ES-I3 (cell line): ENCODE measurements at regions not wholly inside any gene's neighbourhood (a gene's known extent, or its start where the extent isn't known, plus 50 kb on each side); places are given as distances from the start of the nearest gene placed in this dataset.

ENCODE experiments used
- H3K36me3 ChIP-seq: 2 replicates; pipeline ENCODE4 v1.6.1; 2013; ENCODE audit warnings: mild to moderate bottlenecking, low read length, control low read depth, moderate library complexity; ENCODE audit not compliant: insufficient read depth
- H3K4me1 ChIP-seq: 2 replicates; pipeline ENCODE4 v1.6.1; 2013; ENCODE audit warnings: mild to moderate bottlenecking, control low read depth, low read length; ENCODE audit not compliant: insufficient read depth
- H3K9ac ChIP-seq: 2 replicates; pipeline ENCODE4 v1.6.1; 2013; ENCODE audit warnings: low read depth, mild to moderate bottlenecking, low read length, moderate library complexity
- H3K9me3 ChIP-seq: 2 replicates; pipeline ENCODE4 v1.6.1; 2013; ENCODE audit warnings: mild to moderate bottlenecking, low read length, moderate library complexity; ENCODE audit not compliant: control insufficient read depth, insufficient read depth

- no peak overlapping the region for H3K9ac ChIP-seq
- 0 out of 2 replicates have a peak, but pooled peaks cover 2% of the 10 kb centered on the region for H3K9me3 ChIP-seq
- no peaks in the 10 kb centered on the region for H3K4me1 ChIP-seq
- H3K36me3 ChIP-seq, result no peaks in the 10 kb centered on the region
Measured at GRCh38 chr3:178446059-178446458, 90.2 kb upstream of the KCNMB2 start.

DNA sequence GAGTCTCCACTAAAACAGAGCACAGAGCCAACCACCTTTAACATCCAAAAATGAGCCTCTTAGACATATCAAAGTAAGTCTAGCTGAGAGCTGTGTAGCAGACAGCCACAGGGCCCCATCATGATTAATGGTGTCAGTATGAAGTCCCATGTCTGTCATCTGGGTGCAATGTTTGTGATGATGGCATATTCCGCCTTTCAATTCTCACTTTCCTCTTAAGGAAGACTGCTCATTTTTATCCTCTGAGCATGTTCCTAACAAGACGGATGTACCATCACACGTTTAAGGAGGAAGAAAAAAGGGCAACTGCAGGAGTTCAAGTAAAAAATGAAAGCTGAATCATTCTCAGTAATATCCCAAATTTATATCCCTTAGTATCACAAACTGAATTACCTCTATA lies 85.8 kb upstream of the KCNMB2 start:
- Histone ChIP-seq H3K4me1 (no peaks in the 10 kb centered on the region), H3K36me3 (no peaks in the 10 kb centered on the region), H3K9me3 (0 out of 2 replicates have a peak, but pooled peaks cover 2% of the 10 kb centered on the region), H3K9ac (no peak overlapping the region)

GRCh38 chr3:178451799-178452198 lies 84.4 kb upstream of the KCNMB2 start:
- no peak overlapping the region for H3K9ac ChIP-seq
- no peaks in the 10 kb centered on the region for H3K4me1 ChIP-seq
- 0 out of 2 replicates have a peak, but pooled peaks cover 2% of the 10 kb centered on the region for H3K9me3 ChIP-seq
- H3K36me3 ChIP-seq, result no peaks in the 10 kb centered on the region

- no peak overlapping the region for H3K9ac ChIP-seq
- H3K4me1 ChIP-seq, result no peaks in the 10 kb centered on the region
- H3K9me3 ChIP-seq, result no peaks in the 10 kb centered on the region
- no peaks in the 10 kb centered on the region for H3K36me3 ChIP-seq
Measured at GRCh38 chr3:178454726-178455125, 81.5 kb upstream of the KCNMB2 start.

DNA sequence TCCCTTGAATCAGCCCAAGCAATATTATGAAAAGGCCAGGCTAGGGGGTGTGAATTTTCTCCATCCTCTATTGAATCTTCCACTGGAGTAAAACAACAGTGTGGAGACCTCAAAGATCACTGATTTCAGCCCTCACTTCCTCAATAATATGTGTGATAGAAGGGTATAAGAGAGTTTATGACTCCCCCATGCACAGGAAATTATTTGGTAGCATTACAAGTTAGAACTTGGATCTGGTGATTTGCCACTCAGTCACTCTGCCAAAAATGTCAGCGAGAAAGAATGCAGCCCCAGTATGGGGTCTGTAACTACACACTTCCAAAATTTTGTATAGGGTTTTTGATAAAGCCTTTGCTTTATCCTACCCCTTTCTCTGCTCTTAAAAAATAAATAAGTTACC lies 81.0 kb upstream of the KCNMB2 start:
- H3K36me3 ChIP-seq, result no peaks in the 10 kb centered on the region
- no peaks in the 10 kb centered on the region for H3K9me3 ChIP-seq
- H3K9ac ChIP-seq, result no peak overlapping the region
- H3K4me1 ChIP-seq, result no peaks in the 10 kb centered on the region

GRCh38 chr3:178455946-178456345 lies 80.3 kb upstream of the KCNMB2 start:
- no peaks in the 10 kb centered on the region for H3K9me3 ChIP-seq
- no peaks in the 10 kb centered on the region for H3K36me3 ChIP-seq
- no peaks in the 10 kb centered on the region for H3K4me1 ChIP-seq
- no peak overlapping the region for H3K9ac ChIP-seq

GRCh38 chr3:178456621-178457285 lies 79.5 kb upstream of the KCNMB2 start:
- Histone ChIP-seq H3K4me1 (no peaks in the 10 kb centered on the region), H3K36me3 (no peaks in the 10 kb centered on the region), H3K9ac (no peak overlapping the region), H3K9me3 (no peaks in the 10 kb centered on the region)

DNA sequence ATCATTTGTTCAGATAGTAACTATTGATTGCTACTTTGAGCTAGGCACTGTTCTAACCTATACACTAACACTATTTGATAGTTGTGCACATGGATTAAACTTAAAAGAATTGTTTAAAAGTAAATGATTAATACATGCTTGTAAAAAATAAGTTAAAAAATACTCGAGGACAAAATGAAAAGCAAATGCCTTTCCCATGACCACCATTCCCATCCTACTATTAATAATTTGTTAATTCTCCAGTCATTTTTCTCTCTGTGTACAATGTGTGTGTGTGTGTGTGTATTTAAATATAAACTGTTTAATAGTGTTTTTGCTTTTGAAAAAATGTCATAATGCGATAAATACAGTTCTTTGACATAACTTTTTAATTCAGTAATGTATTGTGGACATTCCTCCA lies 78.7 kb upstream of the KCNMB2 start:
- Histone ChIP-seq H3K9me3 (no peaks in the 10 kb centered on the region), H3K9ac (no peak overlapping the region)

GRCh38 chr3:178458313-178459037 lies 77.8 kb upstream of the KCNMB2 start:
- H3K9ac ChIP-seq, result no peak overlapping the region
- no peaks in the 10 kb centered on the region for H3K36me3 ChIP-seq
- H3K4me1 ChIP-seq, result no peaks in the 10 kb centered on the region
- H3K9me3 ChIP-seq, result no peaks in the 10 kb centered on the region

More for the DNA sequence above, 78.7 kb upstream of the KCNMB2 start:
- Histone ChIP-seq H3K4me1 (no peaks in the 10 kb centered on the region), H3K36me3 (no peaks in the 10 kb centered on the region)

DNA sequence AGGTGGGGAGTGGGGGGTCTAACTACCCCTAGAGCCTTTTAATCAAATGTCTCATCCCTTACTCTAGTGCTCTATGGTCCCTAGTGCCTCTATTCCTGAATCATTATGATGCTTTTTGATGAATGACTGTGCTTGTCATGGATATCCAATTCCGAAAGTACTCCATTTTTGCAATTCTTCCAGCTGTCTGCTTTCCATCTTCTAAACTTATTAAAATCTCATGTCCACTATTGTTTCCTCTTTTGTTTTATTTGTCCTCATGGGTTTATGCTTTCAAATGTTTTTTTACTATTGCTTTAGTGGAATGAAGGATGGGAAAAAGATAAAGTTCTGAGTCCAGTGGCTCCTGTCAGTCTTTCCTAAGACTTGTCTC lies 77.2 kb upstream of the KCNMB2 start:
- H3K9me3 ChIP-seq, result no peaks in the 10 kb centered on the region
- H3K4me1 ChIP-seq, result no peaks in the 10 kb centered on the region
- no peak overlapping the region for H3K9ac ChIP-seq
- no peaks in the 10 kb centered on the region for H3K36me3 ChIP-seq

- H3K9me3 ChIP-seq, result no peaks in the 10 kb centered on the region
- no peak overlapping the region for H3K9ac ChIP-seq
- no peaks in the 10 kb centered on the region for H3K36me3 ChIP-seq
- no peaks in the 10 kb centered on the region for H3K4me1 ChIP-seq
Measured at GRCh38 chr3:178465260-178466180, 70.7 kb upstream of the KCNMB2 start.

GRCh38 chr3:178472941-178473340 lies 63.3 kb upstream of the KCNMB2 start:
- no peaks in the 10 kb centered on the region for H3K4me1 ChIP-seq
- H3K9ac ChIP-seq, result no peak overlapping the region
- no peaks in the 10 kb centered on the region for H3K36me3 ChIP-seq
- no peaks in the 10 kb centered on the region for H3K9me3 ChIP-seq

GRCh38 chr3:178474526-178474925 lies 61.7 kb upstream of the KCNMB2 start:
- Histone ChIP-seq H3K4me1 (no peaks in the 10 kb centered on the region), H3K9ac (no peak overlapping the region), H3K9me3 (no peaks in the 10 kb centered on the region), H3K36me3 (no peaks in the 10 kb centered on the region)

- Histone ChIP-seq H3K36me3 (no peaks in the 10 kb centered on the region), H3K9me3 (no peaks in the 10 kb centered on the region), H3K4me1 (no peaks in the 10 kb centered on the region), H3K9ac (no peak overlapping the region)
Measured at GRCh38 chr3:178475062-178475461, 61.2 kb upstream of the KCNMB2 start.
